Keratinocyte (primary cell): ENCODE measurements at regions not wholly inside any gene's neighbourhood (a gene's known extent, or its start where the extent isn't known, plus 50 kb on each side); places are given as distances from the start of the nearest gene placed in this dataset.

Experiments
- CTCF ChIP-seq, 3 experiments: IDR thresholded peaks in 1 of 3; conservative IDR thresholded peaks in 1 of 3; optimal IDR thresholded peaks in 1 of 3; 2 replicates in 2 of 3; 3 replicates in 1 of 3; pipeline versions ENCODE3 to v1.5.1; 2011; ENCODE audit warnings: low read length in 3 of 3, mild to moderate bottlenecking in 3 of 3, moderate library complexity in 2 of 3, control low read depth in 1 of 3, inconsistent platforms in 1 of 3; ENCODE audit not compliant: insufficient read depth in 2 of 3; ENCODE audit errors: extremely low read depth in 1 of 3
- EZH2 ChIP-seq: IDR thresholded peaks from one replicate; pipeline ENCODE4 v1.6.1; 2012; ENCODE audit warnings: inconsistent platforms, mild to moderate bottlenecking, low read length, moderate library complexity

- no peak for TF ChIP-seq CTCF (optimal IDR thresholded peaks at IDR 0.05 in 1 of 3, IDR thresholded peaks at IDR 0.05 in 1 of 3, conservative IDR thresholded peaks at IDR 0.05 in 1 of 3; ENCODE audit: extremely low read depth in 1 of 3, insufficient read depth in 2 of 3, low read length in 3 of 3)
- TF ChIP-seq EZH2, result no peak
Measured at GRCh38 chr5:93328833-93329232, 252.2 kb downstream of the NR2F1-AS1 start.
